Common myeloid progenitor, CD34-positive (primary cell): ENCODE measurements at regions not wholly inside any gene's neighbourhood (a gene's known extent, or its start where the extent isn't known, plus 50 kb on each side); places are given as distances from the start of the nearest gene placed in this dataset.

Experiments
- CTCF ChIA-PET: fragments of 350-600 bp; sonication (Branson Sonifier 250); formaldehyde crosslinking; loops from one replicate; lab custom pipeline; 2021; ENCODE audit warnings: antibody characterized with exemption; lab: Charles Lee
- POLR2A ChIA-PET: fragments of 350-600 bp; sonication (Branson Sonifier 250); formaldehyde crosslinking; loops from one replicate; lab custom pipeline; 2021; ENCODE audit warnings: antibody characterized with exemption; lab: Charles Lee
- DNase-seq, 3 donors: peaks; one replicate each; pipeline versions ENCODE4 v3.0.0 to v3.0.0-alpha.2; 2013
- H3K27ac ChIP-seq, 2 experiments: 1 replicate in 1 of 2; 2 replicates in 1 of 2; pipeline ENCODE4 v1.7.0; 2013; ENCODE audit warnings: inconsistent platforms in 2 of 2, low read length in 2 of 2, mild to moderate bottlenecking in 2 of 2, low read depth in 1 of 2, moderate library complexity in 1 of 2; ENCODE audit not compliant: severe bottlenecking in 2 of 2, insufficient read depth in 1 of 2, poor library complexity in 1 of 2
- H3K27me3 ChIP-seq, 5 experiments: replicated peaks in 2 of 5; 1 replicate in 3 of 5; 2 replicates in 2 of 5; pipeline versions ENCODE4 v1.6.1 to v1.7.0; 2013; ENCODE audit warnings: low read length in 4 of 5, mild to moderate bottlenecking in 2 of 5, moderate library complexity in 2 of 5, inconsistent platforms in 1 of 5; ENCODE audit not compliant: insufficient read depth in 5 of 5, control insufficient read depth in 4 of 5
- H3K36me3 ChIP-seq, 4 experiments: 1 replicate in 2 of 4; 2 replicates in 2 of 4; pipeline versions ENCODE4 v1.6.1 to v1.7.0; 2013; ENCODE audit warnings: low read length in 3 of 4, control low read depth in 1 of 4, mild to moderate bottlenecking in 1 of 4; ENCODE audit not compliant: control insufficient read depth in 4 of 4, insufficient read depth in 4 of 4
- H3K4me1 ChIP-seq, 4 experiments: 1 replicate in 3 of 4; 2 replicates in 1 of 4; pipeline versions ENCODE4 v1.6.1 to v1.7.1; 2013; ENCODE audit warnings: low read length in 3 of 4, mild to moderate bottlenecking in 3 of 4, control low read depth in 1 of 4, inconsistent platforms in 1 of 4, moderate library complexity in 1 of 4; ENCODE audit not compliant: control insufficient read depth in 4 of 4, insufficient read depth in 4 of 4; ENCODE audit errors: control extremely low read depth in 1 of 4
- H3K4me3 ChIP-seq, 7 experiments: 1 replicate in 4 of 7; 2 replicates in 3 of 7; pipeline versions ENCODE4 v1.5.1 to v1.7.0; 2013; ENCODE audit warnings: mild to moderate bottlenecking in 7 of 7, low read length in 6 of 7, moderate library complexity in 6 of 7, inconsistent platforms in 2 of 7, low read depth in 2 of 7, control low read depth in 1 of 7; ENCODE audit not compliant: insufficient read depth in 4 of 7, control insufficient read depth in 1 of 7; ENCODE audit errors: extremely low read depth in 1 of 7
- H3K9me3 ChIP-seq, 5 experiments: 1 replicate in 4 of 5; 2 replicates in 1 of 5; pipeline versions ENCODE4 v1.6.1 to v1.7.1; 2013; ENCODE audit warnings: low read length in 4 of 5, mild to moderate bottlenecking in 2 of 5, inconsistent platforms in 1 of 5, low read depth in 1 of 5, moderate library complexity in 1 of 5; ENCODE audit not compliant: control insufficient read depth in 4 of 5, insufficient read depth in 2 of 5; ENCODE audit errors: control extremely low read depth in 1 of 5
- WGBS: methylation state at CpG from one replicate; pipeline ENCODE4 v1.1.5; 2013; ENCODE audit not compliant: insufficient coverage; 5-methylcytosine and 5-hydroxymethylcytosine counted together

- DNase-seq = no peak
- peaks cover 0 to 6% (median 0%) of the 10 kb centered on the region in 5 experiments for H3K9me3 ChIP-seq
- no peak overlapping the region for H3K27ac ChIP-seq
- H3K27me3 ChIP-seq = no peaks in the 10 kb centered on the region
- no peak overlapping the region for H3K4me3 ChIP-seq
- ChIA-PET CTCF (no interaction called here), POLR2A (no interaction called here)
- 97% methylated on average over 7 of the region's 7 CpGs for WGBS
- no peaks in the 10 kb centered on the region for H3K36me3 ChIP-seq
- no peaks in the 10 kb centered on the region for H3K4me1 ChIP-seq
Observed at GRCh38 chr22:34210301-34210700, 290.0 kb upstream of the LARGE1 start.

DNA sequence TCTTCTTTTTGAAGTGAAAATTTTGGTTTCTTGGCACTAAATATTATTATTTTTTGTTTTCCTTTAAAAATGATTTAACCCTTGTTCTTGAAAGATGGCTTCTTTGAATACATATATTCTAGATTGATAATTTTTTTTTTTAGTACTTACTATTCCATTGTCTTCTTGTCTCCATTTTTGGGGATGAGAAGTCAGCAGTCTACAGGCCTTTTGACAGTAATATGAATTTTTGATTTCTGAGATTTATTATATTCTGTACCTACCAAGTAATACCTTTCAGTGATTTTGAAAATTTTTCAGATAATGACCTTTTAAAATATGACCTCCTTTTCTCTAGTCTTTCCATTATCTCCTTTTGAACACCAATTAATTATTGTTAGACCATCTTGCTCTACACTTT lies 294.1 kb upstream of the LARGE1 start:
- Histone ChIP-seq H3K27me3 (no peaks in the 10 kb centered on the region), H3K27ac (no peak overlapping the region), H3K36me3 (no peaks in the 10 kb centered on the region), H3K4me1 (no peaks in the 10 kb centered on the region), H3K4me3 (no peak overlapping the region), H3K9me3 (peaks cover 0 to 6% (median 0%) of the 10 kb centered on the region in 5 experiments)
- no peak for DNase-seq
- POLR2A ChIA-PET = no interaction called here
- CTCF ChIA-PET = no interaction called here

DNA sequence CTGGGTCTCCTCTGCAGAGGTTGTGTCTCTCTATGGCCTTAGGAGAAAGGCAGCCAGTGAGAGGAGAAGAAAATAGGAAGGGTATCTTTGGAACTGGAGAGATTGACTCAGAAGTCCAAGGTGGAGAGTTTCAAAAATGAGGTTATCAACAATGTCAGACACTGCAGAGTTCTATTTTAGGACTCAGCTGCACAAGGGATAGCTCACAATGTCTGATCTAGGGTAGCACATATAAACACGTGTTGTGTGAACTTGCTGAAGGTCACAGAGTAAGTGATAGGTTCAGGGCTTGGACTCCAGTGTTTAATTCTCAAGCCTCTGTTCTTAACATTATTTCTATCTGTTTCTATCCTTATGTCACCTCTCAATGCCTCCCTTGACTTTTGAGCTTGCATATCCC lies 305.0 kb upstream of the LARGE1 start:
- no peak overlapping the region for H3K4me3 ChIP-seq
- no peak overlapping the region for H3K27ac ChIP-seq
- 57% methylated on average over 1 of the region's 1 CpG for WGBS
- ChIA-PET CTCF (no interaction called here), POLR2A (no interaction called here)
- no peaks in the 10 kb centered on the region for H3K4me1 ChIP-seq
- DNase-seq = no peak
- H3K9me3 ChIP-seq = peaks cover 0 to 2% (median 0%) of the 10 kb centered on the region in 5 experiments
- H3K36me3 ChIP-seq = no peaks in the 10 kb centered on the region
- no peaks in the 10 kb centered on the region for H3K27me3 ChIP-seq

DNA sequence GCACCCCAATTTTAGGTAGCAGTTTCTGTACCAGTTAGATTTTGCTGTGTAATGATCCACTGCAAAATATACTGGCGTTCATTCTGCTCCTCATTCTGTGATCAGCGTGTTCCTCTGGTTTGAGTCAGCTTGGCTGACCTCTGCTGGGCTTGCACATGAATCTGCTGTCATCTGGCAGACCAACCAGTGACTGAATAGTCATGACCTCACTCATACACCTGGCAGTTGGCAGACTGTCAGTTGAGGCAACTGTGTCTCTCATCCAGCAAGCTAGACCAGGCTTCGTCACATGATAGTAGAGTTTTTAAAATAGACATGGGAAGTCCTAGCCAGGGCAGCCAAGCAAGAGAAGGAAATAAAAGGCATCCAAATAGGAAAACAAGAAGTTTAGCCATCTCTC lies 316.3 kb upstream of the LARGE1 start:
- H3K9me3 ChIP-seq = peaks cover 0 to 6% (median 5%) of the 10 kb centered on the region in 5 experiments
- H3K4me3 ChIP-seq = no peak overlapping the region
- DNase-seq = no peak
- 89% methylated on average over 2 of the region's 3 CpGs for WGBS
- POLR2A ChIA-PET = no interaction called here
- no peaks in the 10 kb centered on the region for H3K4me1 ChIP-seq
- CTCF ChIA-PET = no interaction called here
- no peaks in the 10 kb centered on the region for H3K36me3 ChIP-seq
- no peaks in the 10 kb centered on the region for H3K27me3 ChIP-seq
- H3K27ac ChIP-seq = no peak overlapping the region

DNA sequence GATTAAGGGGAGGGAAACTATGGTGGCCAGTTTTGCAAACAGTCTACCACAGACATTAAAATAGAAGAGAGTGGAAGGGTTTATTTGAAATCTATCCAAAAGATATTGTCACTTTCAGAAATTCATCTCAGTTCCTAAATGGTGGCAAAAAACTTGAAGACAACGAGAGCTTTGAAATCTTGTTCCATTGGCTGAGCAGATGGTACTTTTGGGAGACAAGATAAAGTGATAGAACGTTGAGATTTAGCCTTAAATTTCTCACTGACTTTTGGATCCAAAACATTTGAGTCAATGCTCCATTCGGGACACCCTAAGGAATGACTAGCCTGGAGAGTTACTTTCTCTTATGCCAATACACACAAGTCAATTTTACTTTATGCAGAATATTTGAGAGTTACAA lies 319.1 kb upstream of the LARGE1 start:
- Histone ChIP-seq H3K27me3 (no peaks in the 10 kb centered on the region), H3K36me3 (no peaks in the 10 kb centered on the region), H3K9me3 (peaks cover 0 to 6% (median 5%) of the 10 kb centered on the region in 5 experiments), H3K27ac (no peak overlapping the region), H3K4me1 (no peaks in the 10 kb centered on the region), H3K4me3 (no peak overlapping the region)
- WGBS = 100% methylated on average over 1 of the region's 3 CpGs
- DNase-seq = no peak
- CTCF ChIA-PET = no interaction called here
- POLR2A ChIA-PET = no interaction called here

- Histone ChIP-seq H3K27me3 (no peaks in the 10 kb centered on the region), H3K4me3 (no peak overlapping the region), H3K36me3 (no peaks in the 10 kb centered on the region), H3K4me1 (no peaks in the 10 kb centered on the region), H3K27ac (no peak overlapping the region), H3K9me3 (no peaks in the 10 kb centered on the region)
- 83% methylated on average over 1 of the region's 2 CpGs for whole genome bisulfite sequencing
- ChIA-PET POLR2A (no interaction called here), CTCF (no interaction called here)
- no peak for DNase-seq
Observed at GRCh38 chr22:34243023-34243422, 322.7 kb upstream of the LARGE1 start.

- Histone ChIP-seq H3K4me1 (no peaks in the 10 kb centered on the region), H3K27ac (no peak overlapping the region), H3K4me3 (no peak overlapping the region), H3K36me3 (no peaks in the 10 kb centered on the region), H3K27me3 (no peaks in the 10 kb centered on the region), H3K9me3 (peaks cover 0 to 8% (median 5%) of the 10 kb centered on the region in 5 experiments)
- 100% methylated on average over 1 of the region's 1 CpG for WGBS
- DNase-seq = no peak
- POLR2A ChIA-PET = no interaction called here
- CTCF ChIA-PET = no interaction called here
Observed at GRCh38 chr22:34255042-34255441, 334.8 kb upstream of the LARGE1 start.
